Transverse colon (tissue), 4 donors: ENCODE measurements at regions not wholly inside any gene's neighbourhood (a gene's known extent, or its start where the extent isn't known, plus 50 kb on each side); places are given as distances from the start of the nearest gene placed in this dataset.
A peak's percentile ranks its signal among the peaks of the same experiment; 100 is the strongest.

Experiments used
- DNase-seq: peaks from one replicate; pipeline ENCODE4 v3.0.0-alpha.2; 2019
- H3K27ac ChIP-seq, 4 donors: fragments of 200-600 bp; sonication (generic); 2 replicates each; pipeline ENCODE4 v1.5.1; 2016 to 2018; ENCODE audit warnings: inconsistent platforms in 4 of 4
- H3K27me3 ChIP-seq: fragments of 200-600 bp; sonication (generic); 2 replicates; pipeline ENCODE4 v1.5.1; 2017; ENCODE audit warnings: inconsistent platforms
- H3K36me3 ChIP-seq, 4 donors: fragments of 200-600 bp; sonication (generic); 2 replicates each; pipeline ENCODE4 v1.5.1; 2017 to 2019; ENCODE audit warnings: inconsistent platforms in 4 of 4
- H3K4me1 ChIP-seq, 4 donors: fragments of 200-600 bp; sonication (generic); 2 replicates each; pipeline ENCODE4 v1.5.1; 2017 to 2020; ENCODE audit warnings: inconsistent platforms in 4 of 4
- H3K4me3 ChIP-seq, 4 donors: fragments of 200-600 bp; sonication (generic); 1 replicate in 1 of 4; 2 replicates in 3 of 4; pipeline versions ENCODE4 v1.5.1 to v1.6.1; 2017 to 2019; ENCODE audit warnings: inconsistent platforms in 4 of 4
- H3K9me3 ChIP-seq, 2 donors: fragments of 200-600 bp; sonication (generic); 2 replicates each; pipeline ENCODE4 v1.5.1; 2017 to 2019; ENCODE audit warnings: inconsistent platforms in 2 of 2
- CTCF ChIP-seq, 5 experiments: fragments of 200-600 bp in 3 of 5; fragments of 450-650 bp in 2 of 5; sonication (generic) in 3 of 5; IDR thresholded peaks; 1 replicate in 2 of 5; 2 replicates in 3 of 5; pipeline ENCODE4 v1.5.1; 2016 to 2017; ENCODE audit warnings: antibody characterized with exemption in 5 of 5, inconsistent platforms in 3 of 5, mild to moderate bottlenecking in 2 of 5, moderate library complexity in 1 of 5
- EP300 ChIP-seq: sonication (generic); formaldehyde crosslinking; IDR thresholded peaks from one replicate; pipeline ENCODE4 v1.6.1; 2017; ENCODE audit warnings: antibody characterized with exemption, low read depth
- POLR2A ChIP-seq: fragments of 450-650 bp; IDR thresholded peaks from one replicate; pipeline ENCODE4 v1.6.1; 2016; ENCODE audit warnings: antibody characterized with exemption, mild to moderate bottlenecking, moderate library complexity
- POLR2AphosphoS5 ChIP-seq, 3 donors: sonication (generic); formaldehyde crosslinking; IDR thresholded peaks; one replicate each; pipeline ENCODE4 v1.6.1; 2016; ENCODE audit warnings: antibody characterized with exemption in 3 of 3
- WGBS, 2 donors: methylation state at CpG; one replicate each; pipeline ENCODE4 v1.1.5; 2018; ENCODE audit warnings: low coverage in 1 of 2; 5-methylcytosine and 5-hydroxymethylcytosine counted together
- in situ Hi-C, 4 donors: fragments of 200-750 bp; cut with MboI; loops; one replicate each; pipeline versions ENCODE4 v1.15.0 to v1.15.1; 2017; ENCODE audit warnings: low sequenced_read_pairs in 3 of 4, low pct_ligation_motif_present in 1 of 4, low pct_unique_long_range_greater_than_20kb in 1 of 4
- intact Hi-C: fragments of 100-400 bp; cut with DNase I; formaldehyde crosslinking; loops from one replicate; pipeline ENCODE4 v1.15.1; 2023; ENCODE audit warnings: low total_unique reads

- in situ Hi-C loops (no loop called here), intact Hi-C loops (no loop called here)
- H3K4me1 ChIP-seq: no peaks in the 10 kb centered on the region
- DNase-seq: no peak
- H3K27me3 ChIP-seq: no peaks in the 10 kb centered on the region
- no peaks in the 10 kb centered on the region for H3K36me3 ChIP-seq
- H3K4me3 ChIP-seq: no peak overlapping the region
- no peak for TF ChIP-seq POLR2AphosphoS5 (IDR thresholded peaks at IDR 0.05)
- no peak for TF ChIP-seq CTCF (IDR thresholded peaks at IDR 0.05)
- TF ChIP-seq POLR2A: no peak
- TF ChIP-seq EP300: no peak
- 48 to 55% methylated on average over 4 of the region's 4 CpGs for WGBS, 2 donors
- H3K27ac ChIP-seq: no peak overlapping the region
- H3K9me3 ChIP-seq: peaks cover 0 to 2% of the 10 kb centered on the region in 2 donors
These were observed 417.7 kb downstream of the FLRT2 start for GRCh38 chr14:85947461-85948139.

- WGBS, 2 donors: 93 to 100% methylated on average over 1 of the region's 1 CpG
- intact Hi-C loops: no loop called here
- TF ChIP-seq CTCF (IDR thresholded peaks at IDR 0.05) (no peak), EP300 (no peak), POLR2A (no peak), POLR2AphosphoS5 (IDR thresholded peaks at IDR 0.05) (no peak)
These were observed 413.2 kb downstream of the FLRT2 start for GRCh38 chr14:85943192-85943591.

GRCh38 chr14:85934886-85935254, 404.9 kb downstream of the FLRT2 start:
- H3K27me3 ChIP-seq: no peaks in the 10 kb centered on the region
- no peaks in the 10 kb centered on the region for H3K4me1 ChIP-seq
- H3K36me3 ChIP-seq: no peaks in the 10 kb centered on the region
- peaks cover 6 to 8% of the 10 kb centered on the region in 2 donors for H3K9me3 ChIP-seq
- intact Hi-C loops (no loop called here), in situ Hi-C loops (no loop called here)
- 42 to 61% methylated on average over 3 of the region's 3 CpGs for WGBS, 2 donors
- peak overlapping the region in 3 of 4 donors; percentile 20 to 47 (median 22) for H3K4me3 ChIP-seq
- TF ChIP-seq POLR2AphosphoS5 (IDR thresholded peaks at IDR 0.05): no peak
- TF ChIP-seq EP300: no peak
- no peak for TF ChIP-seq POLR2A
- TF ChIP-seq CTCF (IDR thresholded peaks at IDR 0.05): no peak
- DNase-seq: no peak
- H3K27ac ChIP-seq: peak overlapping the region; percentile 21 to 69 (median 62)

More at GRCh38 chr14:85943192-85943591, 413.2 kb downstream of the FLRT2 start:
- Histone ChIP-seq H3K27ac (no peak overlapping the region), H3K9me3 (peaks cover 2 to 8% of the 10 kb centered on the region in 2 donors), H3K4me3 (no peak overlapping the region), H3K4me1 (no peaks in the 10 kb centered on the region), H3K36me3 (no peaks in the 10 kb centered on the region), H3K27me3 (no peaks in the 10 kb centered on the region)
- in situ Hi-C loops: no loop called here
- DNase-seq: no peak

GRCh38 chr14:85934123-85934885, 404.4 kb downstream of the FLRT2 start:
- H3K27me3 ChIP-seq: no peaks in the 10 kb centered on the region
- peak overlapping the region in 3 of 4 donors; percentile 20 to 47 (median 22) for H3K4me3 ChIP-seq
- no peaks in the 10 kb centered on the region for H3K36me3 ChIP-seq
- no peaks in the 10 kb centered on the region for H3K4me1 ChIP-seq
- TF ChIP-seq POLR2A (no peak), EP300 (no peak), POLR2AphosphoS5 (IDR thresholded peaks at IDR 0.05) (no peak), CTCF (IDR thresholded peaks at IDR 0.05) (no peak)
- intact Hi-C loops (no loop called here), in situ Hi-C loops (no loop called here)
- peak overlapping the region; percentile 21 to 69 (median 62) for H3K27ac ChIP-seq
- DNase-seq: peak; percentile 23
- peaks cover 6 to 8% of the 10 kb centered on the region in 2 donors for H3K9me3 ChIP-seq
- WGBS, 2 donors: 57 to 72% methylated on average over 11 to 12 of the region's 12 CpGs
